ENCODE measurements at regions not wholly inside any gene's neighbourhood (a gene's known extent, or its start where the extent isn't known, plus 50 kb on each side); places are given as distances from the start of the nearest gene placed in this dataset.

DNA sequence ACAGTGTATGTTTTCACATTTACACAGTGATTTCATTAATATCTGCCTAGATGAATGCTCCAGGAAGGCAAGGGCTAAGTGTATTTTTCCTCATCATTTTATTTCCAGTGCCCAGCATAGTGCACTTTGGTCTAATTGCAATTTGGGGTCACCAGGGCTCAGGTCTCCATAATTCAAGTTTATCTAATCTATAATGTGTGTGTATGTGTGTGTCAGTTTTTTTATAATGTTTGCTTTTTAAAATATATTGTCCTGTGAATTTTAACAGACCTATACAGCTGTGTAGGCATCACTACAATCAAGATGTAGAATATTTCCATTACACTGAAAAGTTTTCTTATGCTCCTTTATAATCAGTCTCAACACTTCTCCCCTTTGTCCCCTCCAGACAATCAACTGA lies 620.4 kb downstream of the STK39 start:
- Histone ChIP-seq H3K27ac (ENCODE audit: low read depth, low read length, poor library complexity, severe bottlenecking) (no peak overlapping the region), H3K79me2 (ENCODE audit: insufficient read depth, low read depth, low read length) (no peaks in the 10 kb centered on the region), H3K4me2 (ENCODE audit: low read length) (no peak overlapping the region), H4K20me1 (ENCODE audit: insufficient read depth, low read length) (no peaks in the 10 kb centered on the region), H3K36me3 (ENCODE audit: insufficient read depth, low read length) (no peaks in the 10 kb centered on the region), H2AFZ (ENCODE audit: low read length) (no peak overlapping the region), H3K9me2 (ENCODE audit: insufficient read depth, low read length) (no peaks in the 10 kb centered on the region), H3K4me1 (ENCODE audit: insufficient read depth, low read length, poor library complexity, severe bottlenecking) (no peaks in the 10 kb centered on the region), H3K4me3 (ENCODE audit: low read depth, low read length, poor library complexity, severe bottlenecking) (no peak overlapping the region), H3K9me3 (ENCODE audit: low read length) (no peaks in the 10 kb centered on the region)
- CTCF ChIA-PET (ENCODE audit: unreplicated experiment), result no interaction called here
- POLR2A ChIA-PET, result no interaction called here
- DNase-seq (ENCODE audit: low spot score), result no peak
- intact Hi-C loops (cut with micrococcal nuclease; ENCODE audit: unreplicated experiment), result no loop called here
- no peak for TF ChIP-seq EZH2phosphoT487 (IDR thresholded peaks at IDR 0.05; ENCODE audit: borderline replicate concordance, low read depth, low read length)
- no TSS peak for BruUV-seq (replicated peaks)

DNA sequence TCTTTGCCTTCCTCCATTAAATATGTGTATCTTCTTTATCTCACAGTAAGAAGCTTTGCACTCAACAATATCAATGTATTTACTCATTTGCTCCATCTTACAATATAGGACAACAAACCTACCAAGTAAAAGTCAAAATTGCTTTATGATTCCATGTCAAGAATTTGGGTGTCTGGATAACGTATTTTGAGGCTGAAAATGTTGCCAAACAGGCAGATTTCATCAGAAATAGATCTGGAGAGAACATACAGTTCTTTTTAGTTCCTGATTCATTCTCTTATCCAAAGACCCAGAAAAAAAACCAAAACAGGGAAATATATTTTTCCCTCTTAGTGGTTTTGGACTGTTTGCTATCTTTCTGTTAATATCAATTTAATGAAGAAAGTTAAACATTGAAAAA lies 621.1 kb downstream of the STK39 start:
- no peak overlapping the region for H2AFZ ChIP-seq (ENCODE audit: low read length)
- intact Hi-C loops (cut with micrococcal nuclease; ENCODE audit: unreplicated experiment), result no loop called here
- no peaks in the 10 kb centered on the region for H3K9me2 ChIP-seq (ENCODE audit: insufficient read depth, low read length)
- H3K9me3 ChIP-seq (ENCODE audit: low read length), result no peaks in the 10 kb centered on the region
- no peaks in the 10 kb centered on the region for H3K4me1 ChIP-seq (ENCODE audit: insufficient read depth, low read length, poor library complexity, severe bottlenecking)
- no peak overlapping the region for H3K4me3 ChIP-seq (ENCODE audit: low read depth, low read length, poor library complexity, severe bottlenecking)
- no peaks in the 10 kb centered on the region for H4K20me1 ChIP-seq (ENCODE audit: insufficient read depth, low read length)
- H3K79me2 ChIP-seq (ENCODE audit: insufficient read depth, low read depth, low read length), result no peaks in the 10 kb centered on the region
- CTCF ChIA-PET (ENCODE audit: unreplicated experiment), result no interaction called here
- POLR2A ChIA-PET, result no interaction called here
- H3K4me2 ChIP-seq (ENCODE audit: low read length), result no peak overlapping the region
- BruUV-seq (replicated peaks), result no TSS peak
- TF ChIP-seq, protein P1, sequence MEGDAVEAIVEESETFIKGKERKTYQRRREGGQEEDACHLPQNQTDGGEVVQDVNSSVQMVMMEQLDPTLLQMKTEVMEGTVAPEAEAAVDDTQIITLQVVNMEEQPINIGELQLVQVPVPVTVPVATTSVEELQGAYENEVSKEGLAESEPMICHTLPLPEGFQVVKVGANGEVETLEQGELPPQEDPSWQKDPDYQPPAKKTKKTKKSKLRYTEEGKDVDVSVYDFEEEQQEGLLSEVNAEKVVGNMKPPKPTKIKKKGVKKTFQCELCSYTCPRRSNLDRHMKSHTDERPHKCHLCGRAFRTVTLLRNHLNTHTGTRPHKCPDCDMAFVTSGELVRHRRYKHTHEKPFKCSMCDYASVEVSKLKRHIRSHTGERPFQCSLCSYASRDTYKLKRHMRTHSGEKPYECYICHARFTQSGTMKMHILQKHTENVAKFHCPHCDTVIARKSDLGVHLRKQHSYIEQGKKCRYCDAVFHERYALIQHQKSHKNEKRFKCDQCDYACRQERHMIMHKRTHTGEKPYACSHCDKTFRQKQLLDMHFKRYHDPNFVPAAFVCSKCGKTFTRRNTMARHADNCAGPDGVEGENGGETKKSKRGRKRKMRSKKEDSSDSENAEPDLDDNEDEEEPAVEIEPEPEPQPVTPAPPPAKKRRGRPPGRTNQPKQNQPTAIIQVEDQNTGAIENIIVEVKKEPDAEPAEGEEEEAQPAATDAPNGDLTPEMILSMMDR (conservative IDR thresholded peaks at IDR 0.05; ENCODE audit: low read length), result no peak
- TF ChIP-seq EZH2phosphoT487 (IDR thresholded peaks at IDR 0.05; ENCODE audit: borderline replicate concordance, low read depth, low read length), result no peak
- H3K27ac ChIP-seq (ENCODE audit: low read depth, low read length, poor library complexity, severe bottlenecking), result no peak overlapping the region
- H3K36me3 ChIP-seq (ENCODE audit: insufficient read depth, low read length), result no peaks in the 10 kb centered on the region
- DNase-seq (ENCODE audit: low spot score), result no peak

DNA sequence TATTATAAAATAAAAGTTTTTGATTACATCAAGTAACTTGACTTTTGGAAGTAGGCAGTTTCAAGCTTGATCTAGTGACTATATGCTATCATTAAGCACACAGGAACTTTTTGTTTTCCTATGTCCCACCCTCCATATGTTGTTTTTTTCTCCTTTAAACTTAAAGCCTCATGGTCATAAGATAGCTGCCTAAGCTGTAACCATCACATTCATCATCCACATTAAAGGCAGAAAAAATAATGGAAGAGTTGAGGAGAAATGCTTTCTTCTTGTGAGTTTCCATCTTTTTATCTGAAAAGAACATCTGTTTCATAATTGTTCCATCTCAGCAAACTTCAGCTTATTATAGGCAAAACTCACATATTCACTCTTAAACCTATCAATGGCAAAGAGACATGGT lies 630.4 kb downstream of the STK39 start:
- no peak overlapping the region for H3K27ac ChIP-seq (ENCODE audit: low read depth, low read length, poor library complexity, severe bottlenecking)
- no peaks in the 10 kb centered on the region for H3K9me2 ChIP-seq (ENCODE audit: insufficient read depth, low read length)
- DNase-seq (ENCODE audit: low spot score), result no peak
- no peaks in the 10 kb centered on the region for H3K4me1 ChIP-seq (ENCODE audit: insufficient read depth, low read length, poor library complexity, severe bottlenecking)
- no peaks in the 10 kb centered on the region for H3K79me2 ChIP-seq (ENCODE audit: insufficient read depth, low read depth, low read length)
- CTCF ChIA-PET (ENCODE audit: unreplicated experiment), result no interaction called here
- H4K20me1 ChIP-seq (ENCODE audit: insufficient read depth, low read length), result no peaks in the 10 kb centered on the region
- no peaks in the 10 kb centered on the region for H3K9me3 ChIP-seq (ENCODE audit: low read length)
- H3K4me2 ChIP-seq (ENCODE audit: low read length), result no peak overlapping the region
- H2AFZ ChIP-seq (ENCODE audit: low read length), result no peak overlapping the region
- no TSS peak for BruUV-seq (replicated peaks)
- POLR2A ChIA-PET, result no interaction called here
- intact Hi-C loops (cut with micrococcal nuclease; ENCODE audit: unreplicated experiment), result no loop called here
- H3K4me3 ChIP-seq (ENCODE audit: low read depth, low read length, poor library complexity, severe bottlenecking), result no peak overlapping the region
- no peak for TF ChIP-seq EZH2phosphoT487 (IDR thresholded peaks at IDR 0.05; ENCODE audit: borderline replicate concordance, low read depth, low read length)
- no peaks in the 10 kb centered on the region for H3K36me3 ChIP-seq (ENCODE audit: insufficient read depth, low read length)

DNA sequence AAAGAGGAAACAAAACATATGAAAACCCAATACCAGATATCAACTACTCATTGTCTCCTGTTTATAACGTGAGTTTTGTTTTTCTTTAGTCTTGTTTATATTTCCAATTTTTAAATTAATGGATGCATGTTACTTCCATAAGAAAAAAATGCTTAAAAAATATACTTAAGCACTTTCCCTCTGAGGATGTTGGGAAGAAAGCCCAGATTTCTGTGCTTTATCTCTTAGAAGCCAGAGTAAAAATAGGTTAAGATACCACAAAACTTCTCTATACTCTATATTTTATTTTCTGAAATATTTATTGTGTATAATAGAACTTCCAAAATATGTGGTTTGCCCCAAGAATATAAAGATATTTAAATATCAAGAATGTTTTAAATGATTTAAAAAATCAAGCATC lies 633.9 kb downstream of the STK39 start:
- no peaks in the 10 kb centered on the region for H3K36me3 ChIP-seq (ENCODE audit: insufficient read depth, low read length)
- no peak overlapping the region for H3K4me3 ChIP-seq (ENCODE audit: low read depth, low read length, poor library complexity, severe bottlenecking)
- ChIA-PET POLR2A (interaction anchor here (0.7 kb wide), 1 partner anchor 74 kb away, joined by 3 read pairs; no protein-coding TSS in a partner anchor), CTCF (ENCODE audit: unreplicated experiment) (no interaction called here)
- no peak overlapping the region for H3K27ac ChIP-seq (ENCODE audit: low read depth, low read length, poor library complexity, severe bottlenecking)
- H3K4me2 ChIP-seq (ENCODE audit: low read length), result no peak overlapping the region
- no peaks in the 10 kb centered on the region for H3K79me2 ChIP-seq (ENCODE audit: insufficient read depth, low read depth, low read length)
- H3K9me3 ChIP-seq (ENCODE audit: low read length), result no peaks in the 10 kb centered on the region
- no peaks in the 10 kb centered on the region for H3K9me2 ChIP-seq (ENCODE audit: insufficient read depth, low read length)
- no peak for TF ChIP-seq EZH2phosphoT487 (IDR thresholded peaks at IDR 0.05; ENCODE audit: borderline replicate concordance, low read depth, low read length)
- TF ChIP-seq, protein P1 (conservative IDR thresholded peaks at IDR 0.05; ENCODE audit: low read length), result no peak
- no TSS peak for BruUV-seq (replicated peaks)
- no peak overlapping the region for H2AFZ ChIP-seq (ENCODE audit: low read length)
- H3K4me1 ChIP-seq (ENCODE audit: insufficient read depth, low read length, poor library complexity, severe bottlenecking), result no peaks in the 10 kb centered on the region
- intact Hi-C loops (cut with micrococcal nuclease; ENCODE audit: unreplicated experiment), result no loop called here
- H4K20me1 ChIP-seq (ENCODE audit: insufficient read depth, low read length), result no peaks in the 10 kb centered on the region
- DNase-seq (ENCODE audit: low spot score), result no peak
